ENCODE measurements at regions not wholly inside any gene's neighbourhood (a gene's known extent, or its start where the extent isn't known, plus 50 kb on each side); places are given as distances from the start of the nearest gene placed in this dataset.

- TF ChIP-seq CTCF (conservative IDR thresholded peaks at IDR 0.05; ENCODE audit: low read depth, low read length) (no peak), EZH2 (IDR thresholded peaks at IDR 0.05; ENCODE audit: borderline replicate concordance, low read depth, low read length, poor library complexity, severe bottlenecking) (no peak)
Measured at GRCh38 chr4:59126159-59126558, 2016.0 kb upstream of the IGFBP7 start.
